ENCODE measurements at regions not wholly inside any gene's neighbourhood (a gene's known extent, or its start where the extent isn't known, plus 50 kb on each side); places are given as distances from the start of the nearest gene placed in this dataset.

GRCh38 chr7:156198277-156198676 lies 386.0 kb upstream of the SHH start:
- Histone ChIP-seq H3K9ac (ENCODE audit: low read length) (no peak overlapping the region), H3K27me3 (ENCODE audit: control insufficient read depth, insufficient read depth, low read length) (no peaks in the 10 kb centered on the region), H3K36me3 (ENCODE audit: control insufficient read depth, insufficient read depth, low read length) (no peaks in the 10 kb centered on the region), H3K4me3 (ENCODE audit: low read depth, low read length) (no peak overlapping the region), H3K4me1 (ENCODE audit: control insufficient read depth, insufficient read depth, low read length) (no peaks in the 10 kb centered on the region), H3K9me3 (ENCODE audit: control insufficient read depth, insufficient read depth, low read depth, low read length) (no peaks in the 10 kb centered on the region; the same call in 1 of the 2 replicates), H3K27ac (ENCODE audit: low read depth, low read length) (no peak overlapping the region)

DNA sequence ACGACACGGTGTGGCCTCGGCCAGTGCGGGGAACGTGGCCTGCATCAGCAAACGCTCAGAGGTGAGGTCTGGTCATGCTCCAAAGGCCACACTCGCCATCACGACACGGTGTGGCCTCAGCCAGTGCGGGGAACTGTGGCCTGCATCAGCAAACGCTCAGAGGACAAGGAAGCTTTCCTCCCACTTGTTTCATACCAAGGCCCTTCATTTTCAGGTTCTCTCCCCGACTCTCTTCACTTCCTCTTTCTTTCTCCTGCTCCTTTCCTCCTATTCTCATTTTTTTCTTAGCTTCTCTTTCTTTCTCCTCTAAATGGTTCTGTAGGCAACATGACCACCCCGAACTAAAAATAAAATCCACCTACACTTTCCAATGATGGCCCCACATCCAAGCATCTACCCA lies 384.4 kb upstream of the SHH start:
- Histone ChIP-seq H3K4me1 (ENCODE audit: control insufficient read depth, insufficient read depth, low read length) (no peaks in the 10 kb centered on the region), H3K4me3 (ENCODE audit: low read depth, low read length) (no peak overlapping the region), H3K27me3 (ENCODE audit: control insufficient read depth, insufficient read depth, low read length) (no peaks in the 10 kb centered on the region), H3K9ac (ENCODE audit: low read length) (no peak overlapping the region), H3K36me3 (ENCODE audit: control insufficient read depth, insufficient read depth, low read length) (no peaks in the 10 kb centered on the region), H3K27ac (ENCODE audit: low read depth, low read length) (no peak overlapping the region), H3K9me3 (ENCODE audit: control insufficient read depth, insufficient read depth, low read depth, low read length) (peaks cover 1% of the 10 kb centered on the region; the same call in 1 of the 2 replicates)

DNA sequence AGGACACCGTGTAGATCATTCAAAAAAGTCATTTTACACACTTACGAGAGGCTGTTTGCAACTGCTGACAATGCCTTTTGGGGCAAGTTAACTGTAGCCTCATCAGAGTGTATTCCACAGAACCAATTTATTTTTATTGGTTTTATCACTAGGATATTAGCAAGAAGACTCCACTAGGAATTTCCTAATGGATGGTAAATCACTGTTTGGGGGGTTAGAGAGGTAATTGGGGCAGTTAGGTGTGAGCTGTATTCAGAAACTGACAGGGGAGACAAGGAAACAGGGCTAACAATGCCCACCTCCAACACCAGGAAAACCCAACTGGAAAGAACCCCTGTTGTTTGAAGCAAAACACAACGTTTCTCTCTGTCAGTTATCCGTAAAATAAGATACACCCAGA lies 383.0 kb upstream of the SHH start:
- Histone ChIP-seq H3K36me3 (ENCODE audit: control insufficient read depth, insufficient read depth, low read length) (no peaks in the 10 kb centered on the region), H3K4me3 (ENCODE audit: low read depth, low read length) (no peak overlapping the region), H3K4me1 (ENCODE audit: control insufficient read depth, insufficient read depth, low read length) (no peaks in the 10 kb centered on the region), H3K9ac (ENCODE audit: low read length) (no peak overlapping the region), H3K27ac (ENCODE audit: low read depth, low read length) (no peak overlapping the region), H3K27me3 (ENCODE audit: control insufficient read depth, insufficient read depth, low read length) (no peaks in the 10 kb centered on the region), H3K9me3 (ENCODE audit: control insufficient read depth, insufficient read depth, low read depth, low read length) (peaks cover 3% of the 10 kb centered on the region; the same call in 1 of the 2 replicates)

DNA sequence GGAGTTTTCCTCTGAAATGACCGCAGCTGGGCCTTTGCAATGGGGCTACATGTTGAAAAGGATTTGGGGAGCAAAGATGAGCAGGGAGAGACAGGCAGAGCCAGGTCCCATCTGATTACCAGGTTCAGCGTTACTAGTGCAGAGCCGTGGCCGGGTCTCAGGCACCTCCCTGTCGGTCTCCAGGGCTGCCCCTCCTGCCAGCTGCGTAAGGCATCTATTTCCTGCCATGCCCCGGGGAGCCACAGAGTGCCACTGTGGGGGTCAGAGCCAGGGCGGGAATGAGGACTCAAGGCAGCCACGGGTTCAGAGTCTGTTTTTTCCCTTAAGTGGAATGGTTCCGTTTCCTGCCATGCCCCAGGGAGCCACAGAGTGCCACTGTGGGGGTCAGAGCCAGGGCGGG lies 382.6 kb upstream of the SHH start:
- Histone ChIP-seq H3K27me3 (ENCODE audit: control insufficient read depth, insufficient read depth, low read length) (no peaks in the 10 kb centered on the region), H3K9ac (ENCODE audit: low read length) (no peak overlapping the region)

GRCh38 chr7:156192921-156193320 lies 380.7 kb upstream of the SHH start:
- Histone ChIP-seq H3K27me3 (ENCODE audit: control insufficient read depth, insufficient read depth, low read length) (no peaks in the 10 kb centered on the region), H3K4me1 (ENCODE audit: control insufficient read depth, insufficient read depth, low read length) (no peaks in the 10 kb centered on the region), H3K4me3 (ENCODE audit: low read depth, low read length) (no peak overlapping the region), H3K9me3 (ENCODE audit: control insufficient read depth, insufficient read depth, low read depth, low read length) (peaks cover 3% of the 10 kb centered on the region; the same call in 1 of the 2 replicates), H3K9ac (ENCODE audit: low read length) (no peak overlapping the region), H3K36me3 (ENCODE audit: control insufficient read depth, insufficient read depth, low read length) (no peaks in the 10 kb centered on the region), H3K27ac (ENCODE audit: low read depth, low read length) (no peak overlapping the region)

More for the DNA sequence above, 382.6 kb upstream of the SHH start:
- Histone ChIP-seq H3K4me1 (ENCODE audit: control insufficient read depth, insufficient read depth, low read length) (no peaks in the 10 kb centered on the region), H3K27ac (ENCODE audit: low read depth, low read length) (no peak overlapping the region), H3K4me3 (ENCODE audit: low read depth, low read length) (no peak overlapping the region), H3K36me3 (ENCODE audit: control insufficient read depth, insufficient read depth, low read length) (no peaks in the 10 kb centered on the region), H3K9me3 (ENCODE audit: control insufficient read depth, insufficient read depth, low read depth, low read length) (peaks cover 3% of the 10 kb centered on the region; the same call in 1 of the 2 replicates)

DNA sequence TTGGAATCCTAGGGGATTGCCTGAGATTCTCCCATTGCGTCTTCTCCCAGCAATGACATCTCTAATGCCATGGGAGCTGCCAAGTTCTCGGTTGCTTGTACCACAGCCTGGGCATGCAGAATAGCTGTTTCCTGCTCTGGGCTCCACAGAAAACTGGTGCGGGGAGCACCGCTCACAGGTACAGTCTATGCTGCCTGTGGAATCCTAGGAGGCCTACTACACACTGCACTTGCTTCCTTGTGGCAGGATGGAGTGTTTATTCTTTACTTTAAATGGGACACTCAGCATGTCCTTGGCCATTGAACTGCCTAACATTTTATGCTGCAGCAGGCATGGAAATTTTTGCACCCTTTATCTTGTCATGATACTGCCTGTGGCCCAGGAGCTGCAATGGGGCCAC lies 378.8 kb upstream of the SHH start:
- Histone ChIP-seq H3K4me1 (ENCODE audit: control insufficient read depth, insufficient read depth, low read length) (no peaks in the 10 kb centered on the region), H3K27me3 (ENCODE audit: control insufficient read depth, insufficient read depth, low read length) (no peaks in the 10 kb centered on the region), H3K27ac (ENCODE audit: low read depth, low read length) (no peak overlapping the region), H3K9me3 (ENCODE audit: control insufficient read depth, insufficient read depth, low read depth, low read length) (peaks cover 18% of the 10 kb centered on the region), H3K36me3 (ENCODE audit: control insufficient read depth, insufficient read depth, low read length) (no peaks in the 10 kb centered on the region), H3K4me3 (ENCODE audit: low read depth, low read length) (no peak overlapping the region), H3K9ac (ENCODE audit: low read length) (no peak overlapping the region)

- no peaks in the 10 kb centered on the region; the same call in 1 of the 2 replicates for H3K27me3 ChIP-seq (ENCODE audit: control insufficient read depth, insufficient read depth, low read length)
- no peaks in the 10 kb centered on the region for H3K36me3 ChIP-seq (ENCODE audit: control insufficient read depth, insufficient read depth, low read length)
- no peaks in the 10 kb centered on the region for H3K4me1 ChIP-seq (ENCODE audit: control insufficient read depth, insufficient read depth, low read length)
- peaks cover 31% of the 10 kb centered on the region for H3K9me3 ChIP-seq (ENCODE audit: control insufficient read depth, insufficient read depth, low read depth, low read length)
- H3K9ac ChIP-seq (ENCODE audit: low read length): no peak overlapping the region
- H3K4me3 ChIP-seq (ENCODE audit: low read depth, low read length): no peak overlapping the region
- no peak overlapping the region for H3K27ac ChIP-seq (ENCODE audit: low read depth, low read length)
Measured at GRCh38 chr7:156185076-156185475, 372.8 kb upstream of the SHH start.

GRCh38 chr7:156184164-156184563 lies 371.9 kb upstream of the SHH start:
- Histone ChIP-seq H3K9ac (ENCODE audit: low read length) (no peak overlapping the region), H3K4me3 (ENCODE audit: low read depth, low read length) (no peak overlapping the region), H3K27me3 (ENCODE audit: control insufficient read depth, insufficient read depth, low read length) (no peaks in the 10 kb centered on the region; the same call in 1 of the 2 replicates), H3K27ac (ENCODE audit: low read depth, low read length) (no peak overlapping the region), H3K36me3 (ENCODE audit: control insufficient read depth, insufficient read depth, low read length) (no peaks in the 10 kb centered on the region), H3K4me1 (ENCODE audit: control insufficient read depth, insufficient read depth, low read length) (no peaks in the 10 kb centered on the region), H3K9me3 (ENCODE audit: control insufficient read depth, insufficient read depth, low read depth, low read length) (peaks cover 31% of the 10 kb centered on the region)

DNA sequence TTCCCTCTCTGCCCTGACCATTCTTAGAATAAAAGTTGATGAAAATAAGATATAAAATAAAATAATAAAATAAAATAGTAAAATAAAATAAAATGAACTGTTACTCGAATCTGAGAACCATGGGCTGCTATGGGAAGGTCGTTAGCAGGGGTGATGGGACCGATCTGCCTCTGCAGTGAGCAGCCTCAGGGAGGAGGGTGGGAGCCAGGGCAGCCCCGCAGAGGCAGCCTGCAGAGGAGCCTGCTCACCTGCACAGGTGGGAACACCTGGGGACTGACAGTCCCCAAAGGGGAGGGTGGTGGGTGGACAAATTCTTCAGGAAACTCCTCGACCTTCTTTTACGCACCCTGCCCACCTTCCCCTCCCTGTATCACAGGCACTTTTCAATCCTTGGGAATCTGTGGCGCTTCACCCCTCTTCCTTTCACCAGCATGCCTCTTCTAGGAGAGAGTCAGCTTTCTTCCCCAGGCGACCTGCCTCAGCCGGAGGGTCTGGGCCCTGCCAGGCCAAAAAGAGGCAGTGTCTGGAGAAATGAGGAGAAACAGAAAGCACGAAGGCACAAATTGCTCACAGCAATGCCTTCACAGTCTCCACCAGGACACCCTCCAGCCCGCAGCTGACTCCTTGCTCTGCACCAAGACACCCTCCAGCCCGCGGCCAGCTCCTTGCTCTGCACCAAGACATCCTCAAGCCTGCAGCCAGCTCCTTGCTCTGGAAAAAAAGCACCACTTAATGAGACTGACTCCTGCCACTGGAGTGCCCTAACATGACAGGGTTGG lies 368.4 kb upstream of the SHH start:
- no peaks in the 10 kb centered on the region; the same call in 1 of the 2 replicates for H3K27me3 ChIP-seq (ENCODE audit: control insufficient read depth, insufficient read depth, low read length)

GRCh38 chr7:156179872-156180390 lies 367.7 kb upstream of the SHH start:
- H3K9me3 ChIP-seq (ENCODE audit: control insufficient read depth, insufficient read depth, low read depth, low read length): peaks cover 5% of the 10 kb centered on the region
- H3K27ac ChIP-seq (ENCODE audit: low read depth, low read length): no peak overlapping the region
- no peaks in the 10 kb centered on the region for H3K36me3 ChIP-seq (ENCODE audit: control insufficient read depth, insufficient read depth, low read length)
- H3K27me3 ChIP-seq (ENCODE audit: control insufficient read depth, insufficient read depth, low read length): no peaks in the 10 kb centered on the region; the same call in 1 of the 2 replicates
- no peak overlapping the region for H3K9ac ChIP-seq (ENCODE audit: low read length)
- no peak overlapping the region for H3K4me3 ChIP-seq (ENCODE audit: low read depth, low read length)
- no peaks in the 10 kb centered on the region for H3K4me1 ChIP-seq (ENCODE audit: control insufficient read depth, insufficient read depth, low read length)

More for the DNA sequence above, 368.4 kb upstream of the SHH start:
- H3K4me1 ChIP-seq (ENCODE audit: control insufficient read depth, insufficient read depth, low read length): no peaks in the 10 kb centered on the region
- no peaks in the 10 kb centered on the region for H3K36me3 ChIP-seq (ENCODE audit: control insufficient read depth, insufficient read depth, low read length)
- H3K27ac ChIP-seq (ENCODE audit: low read depth, low read length): no peak overlapping the region
- peaks cover 12% of the 10 kb centered on the region for H3K9me3 ChIP-seq (ENCODE audit: control insufficient read depth, insufficient read depth, low read depth, low read length)
- no peak overlapping the region for H3K9ac ChIP-seq (ENCODE audit: low read length)
- no peak overlapping the region for H3K4me3 ChIP-seq (ENCODE audit: low read depth, low read length)

DNA sequence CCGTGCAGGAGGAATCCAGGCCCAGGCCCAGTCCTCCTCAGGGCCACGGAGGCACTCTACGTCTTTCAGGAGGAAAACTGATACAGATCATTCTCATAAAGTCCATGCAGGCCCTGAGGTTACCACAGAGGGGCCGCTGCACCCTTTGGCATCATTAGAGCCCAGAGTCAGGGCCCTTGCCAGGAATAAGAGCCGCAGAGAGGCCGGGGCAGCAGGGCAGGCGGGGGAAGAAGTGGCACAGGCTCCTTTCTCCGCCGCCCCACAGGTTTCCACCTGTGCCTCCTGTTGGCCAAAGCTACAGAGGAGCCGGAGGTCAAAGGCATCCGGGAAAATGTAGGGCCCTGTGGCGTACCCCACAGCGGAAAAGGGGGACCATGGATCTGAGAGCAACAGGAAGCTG lies 366.6 kb upstream of the SHH start:
- Histone ChIP-seq H3K9me3 (ENCODE audit: control insufficient read depth, insufficient read depth, low read depth, low read length) (no peaks in the 10 kb centered on the region), H3K27ac (ENCODE audit: low read depth, low read length) (no peak overlapping the region), H3K4me3 (ENCODE audit: low read depth, low read length) (no peak overlapping the region), H3K36me3 (ENCODE audit: control insufficient read depth, insufficient read depth, low read length) (no peaks in the 10 kb centered on the region), H3K27me3 (ENCODE audit: control insufficient read depth, insufficient read depth, low read length) (no peaks in the 10 kb centered on the region; the same call in 1 of the 2 replicates), H3K9ac (ENCODE audit: low read length) (no peak overlapping the region), H3K4me1 (ENCODE audit: control insufficient read depth, insufficient read depth, low read length) (no peaks in the 10 kb centered on the region)

Measured in HUES6 (cell line).